HEK293T (cell line): ENCODE measurements at regions not wholly inside any gene's neighbourhood (a gene's known extent, or its start where the extent isn't known, plus 50 kb on each side); places are given as distances from the start of the nearest gene placed in this dataset.

ENCODE experiments used
- BHLHE40 ChIP-seq: fragments of 450-650 bp; IDR thresholded peaks from 2 replicates; pipeline ENCODE4 v1.6.1; 2016; ENCODE audit warnings: mild to moderate bottlenecking, moderate library complexity, borderline replicate concordance
- CTBP1 ChIP-seq: fragments of 450-650 bp; IDR thresholded peaks from 2 replicates; pipeline ENCODE4 v1.6.1; 2016; ENCODE audit warnings: borderline replicate concordance
- FOXA1 ChIP-seq: fragments of 450-650 bp; IDR thresholded peaks from 2 replicates; pipeline ENCODE4 v1.6.1; 2016; ENCODE audit warnings: mild to moderate bottlenecking
- FOXK2 ChIP-seq: fragments of 450-650 bp; IDR thresholded peaks from 2 replicates; pipeline ENCODE4 v1.6.1; 2016; ENCODE audit warnings: mild to moderate bottlenecking
- FOXM1 ChIP-seq: fragments of 450-650 bp; IDR thresholded peaks from 2 replicates; pipeline ENCODE4 v1.6.1; 2017; ENCODE audit warnings: mild to moderate bottlenecking, borderline replicate concordance
- SUZ12 ChIP-seq: fragments of 450-650 bp; IDR thresholded peaks from 2 replicates; pipeline ENCODE4 v1.6.1; 2016; ENCODE audit warnings: mild to moderate bottlenecking
- ZNF384 ChIP-seq: fragments of 450-650 bp; IDR thresholded peaks from 2 replicates; pipeline ENCODE4 v1.6.1; 2016

DNA sequence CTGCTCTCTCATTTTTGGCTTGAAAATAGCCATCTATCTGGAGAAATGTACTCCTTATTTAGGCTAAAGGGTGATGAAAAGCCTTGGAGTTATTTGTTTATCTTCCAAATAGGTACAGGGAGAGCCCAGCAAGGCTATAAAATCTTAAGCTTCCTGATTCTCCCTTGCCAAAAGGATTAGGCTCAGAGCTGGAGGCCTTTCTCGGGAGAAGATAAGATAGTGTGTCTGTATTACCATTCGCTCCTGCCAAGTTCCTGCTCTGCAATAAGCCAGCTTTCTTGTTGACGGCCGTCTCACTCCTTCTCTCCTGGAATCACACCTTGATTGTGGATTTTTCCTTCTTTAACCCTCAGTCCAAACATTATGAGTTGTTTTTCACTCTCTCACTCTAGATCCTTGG, 171.8 kb upstream of the TTC29 start:
- no peak for TF ChIP-seq FOXM1
- no peak for TF ChIP-seq FOXK2
- TF ChIP-seq FOXA1: no peak
- no peak for TF ChIP-seq SUZ12
- no peak for TF ChIP-seq BHLHE40
- no peak for TF ChIP-seq ZNF384
- TF ChIP-seq CTBP1: no peak
